NB4 (cell line): ENCODE measurements at regions not wholly inside any gene's neighbourhood (a gene's known extent, or its start where the extent isn't known, plus 50 kb on each side); places are given as distances from the start of the nearest gene placed in this dataset.

ENCODE experiments used
- POLR2A ChIP-seq: IDR thresholded peaks from 2 replicates; pipeline ENCODE4 v1.6.1; 2011; ENCODE audit warnings: mild to moderate bottlenecking; ENCODE audit not compliant: insufficient read length; ENCODE audit errors: extremely low read depth
- TF ChIP-seq, protein P1 (sequence below): IDR thresholded peaks from one replicate; pipeline ENCODE4 v1.5.1; 2012; ENCODE audit warnings: low read depth, low read length

- TF ChIP-seq, protein P1, sequence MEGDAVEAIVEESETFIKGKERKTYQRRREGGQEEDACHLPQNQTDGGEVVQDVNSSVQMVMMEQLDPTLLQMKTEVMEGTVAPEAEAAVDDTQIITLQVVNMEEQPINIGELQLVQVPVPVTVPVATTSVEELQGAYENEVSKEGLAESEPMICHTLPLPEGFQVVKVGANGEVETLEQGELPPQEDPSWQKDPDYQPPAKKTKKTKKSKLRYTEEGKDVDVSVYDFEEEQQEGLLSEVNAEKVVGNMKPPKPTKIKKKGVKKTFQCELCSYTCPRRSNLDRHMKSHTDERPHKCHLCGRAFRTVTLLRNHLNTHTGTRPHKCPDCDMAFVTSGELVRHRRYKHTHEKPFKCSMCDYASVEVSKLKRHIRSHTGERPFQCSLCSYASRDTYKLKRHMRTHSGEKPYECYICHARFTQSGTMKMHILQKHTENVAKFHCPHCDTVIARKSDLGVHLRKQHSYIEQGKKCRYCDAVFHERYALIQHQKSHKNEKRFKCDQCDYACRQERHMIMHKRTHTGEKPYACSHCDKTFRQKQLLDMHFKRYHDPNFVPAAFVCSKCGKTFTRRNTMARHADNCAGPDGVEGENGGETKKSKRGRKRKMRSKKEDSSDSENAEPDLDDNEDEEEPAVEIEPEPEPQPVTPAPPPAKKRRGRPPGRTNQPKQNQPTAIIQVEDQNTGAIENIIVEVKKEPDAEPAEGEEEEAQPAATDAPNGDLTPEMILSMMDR, result no peak
- TF ChIP-seq POLR2A, result no peak
These were observed 123.7 kb upstream of the DEPDC1 start for GRCh38 chr1:68620571-68620970.
